ENCODE measurements at regions not wholly inside any gene's neighbourhood (a gene's known extent, or its start where the extent isn't known, plus 50 kb on each side); places are given as distances from the start of the nearest gene placed in this dataset.

- TF ChIP-seq CTCF (IDR thresholded peaks at IDR 0.05) (no peak), POLR2AphosphoS5 (IDR thresholded peaks at IDR 0.05) (no peak), POLR2A (IDR thresholded peaks at IDR 0.05) (no peak)
These were observed 114.3 kb upstream of the CACNA2D3 start for GRCh38 chr3:54008099-54008498.
